ENCODE measurements at regions not wholly inside any gene's neighbourhood (a gene's known extent, or its start where the extent isn't known, plus 50 kb on each side); places are given as distances from the start of the nearest gene placed in this dataset.

- TF ChIP-seq EZH2 (IDR thresholded peaks at IDR 0.05; ENCODE audit: insufficient read depth, poor library complexity, severe bottlenecking) (no peak), EZH2phosphoT487 (IDR thresholded peaks at IDR 0.05; ENCODE audit: insufficient read depth, low read depth) (no peak)
Measured at GRCh38 chr5:159504106-159504856, 174.0 kb upstream of the IL12B start.

Measured in GM23248 (cell line).